HepG2 (cell line): ENCODE measurements at regions not wholly inside any gene's neighbourhood (a gene's known extent, or its start where the extent isn't known, plus 50 kb on each side); places are given as distances from the start of the nearest gene placed in this dataset.

Experiments
- ATAC-seq: fragments of 200-7000 bp; cut with Tn5 transposase; 3 replicates; pipeline ENCODE4 v1.9.1; 2020; ENCODE audit warnings: mild to moderate bottlenecking, moderate library complexity
- BruUV-seq: library from RNA; stranded (reverse); fragments of 400-500 nt; replicated peaks from 2 replicates; lab custom pipeline; 2021; lab: Mats Ljungman, UMichigan
- CTCF ChIA-PET: fragments of 300-600 bp; formaldehyde crosslinking; extraction: SDS; loops from one replicate; lab custom pipeline; 2021; ENCODE audit warnings: low total read pairs, inconsistent platforms, low intra/inter-chr PET ratio; lab: Yijun Ruan, JAX
- POLR2A ChIA-PET: fragments of 350-600 bp; sonication (Branson Sonifier 250); formaldehyde crosslinking; loops from one replicate; lab custom pipeline; 2020; ENCODE audit warnings: antibody characterized with exemption, inconsistent platforms; lab: Yijun Ruan, JAX
- DNase-seq: peaks from one replicate; pipeline ENCODE4 v3.0.0-alpha.2; 2015; ENCODE audit warnings: low spot score
- FAIRE-seq: peaks from 3 replicates; lab custom pipeline; 2011; peaks lifted over from hg19 to GRCh38; lab: Jason Lieb, UNC
- H2AFZ ChIP-seq: one replicate; pipeline ENCODE4 v1.6.1; 2011; ENCODE audit warnings: low read length, inconsistent platforms
- H3K27ac ChIP-seq: fragments of 300-600 bp; 3 replicates; pipeline ENCODE4 v1.8.0; 2011; ENCODE audit warnings: mixed run types, mild to moderate bottlenecking, mixed read lengths, low read length, inconsistent platforms; ENCODE audit not compliant: insufficient read depth; ENCODE audit errors: extremely low read length
- H3K27me3 ChIP-seq, 2 experiments: fragments of 200-600 bp in 1 of 2; 2 replicates in 1 of 2; 3 replicates in 1 of 2; pipeline versions ENCODE4 v1.6.0 to v1.8.0; 2011; ENCODE audit warnings: low read length in 2 of 2, mild to moderate bottlenecking in 2 of 2, moderate library complexity in 2 of 2, inconsistent platforms in 1 of 2; ENCODE audit not compliant: insufficient read depth in 2 of 2, control insufficient read depth in 1 of 2
- H3K36me3 ChIP-seq, 2 experiments: fragments of 200-600 bp in 1 of 2; replicated peaks in 1 of 2; 2 replicates in 1 of 2; 3 replicates in 1 of 2; pipeline versions ENCODE4 v1.5.1 to v1.8.0; 2011; ENCODE audit warnings: low read length in 2 of 2, inconsistent platforms in 1 of 2; ENCODE audit not compliant: insufficient read depth in 2 of 2, control insufficient read depth in 1 of 2
- H3K4me1 ChIP-seq: 2 replicates; pipeline ENCODE4 v1.5.1; 2012; ENCODE audit warnings: low read length, inconsistent platforms; ENCODE audit not compliant: insufficient read depth
- H3K4me2 ChIP-seq: 2 replicates; pipeline ENCODE4 v1.6.0; 2011; ENCODE audit warnings: low read depth, low read length, inconsistent platforms
- H3K4me3 ChIP-seq, 3 experiments: fragments of 200-600 bp in 1 of 3; sonication (generic), shearing (Covaris generic) in 1 of 3; replicated peaks in 1 of 3; 2 replicates each; pipeline ENCODE4 v1.5.1; 2011 to 2016; ENCODE audit warnings: low read length in 3 of 3, inconsistent platforms in 2 of 3, low read depth in 2 of 3, mild to moderate bottlenecking in 2 of 3, control low read depth in 1 of 3, mixed read lengths in 1 of 3; ENCODE audit not compliant: insufficient read depth in 1 of 3
- H3K79me2 ChIP-seq: one replicate; pipeline ENCODE4 v1.6.1; 2011; ENCODE audit warnings: low read length, inconsistent platforms; ENCODE audit not compliant: insufficient read depth
- H3K9ac ChIP-seq: 2 replicates; pipeline ENCODE4 v1.6.0; 2011; ENCODE audit warnings: mild to moderate bottlenecking, low read depth, low read length, inconsistent platforms; ENCODE audit not compliant: insufficient read depth
- H3K9me3 ChIP-seq: 2 replicates; pipeline ENCODE4 v1.5.1; 2012; ENCODE audit warnings: mild to moderate bottlenecking, low read length
- H4K20me1 ChIP-seq: 2 replicates; pipeline ENCODE4 v1.6.0; 2011; ENCODE audit warnings: inconsistent platforms, mild to moderate bottlenecking, low read length, moderate library complexity; ENCODE audit not compliant: insufficient read depth
- ELF4 ChIP-seq: sonication (generic); formaldehyde crosslinking; IDR thresholded peaks from 2 replicates; pipeline ENCODE4 v1.5.0; 2020; ENCODE audit warnings: missing genetic modification reagents, mild to moderate bottlenecking, moderate library complexity, borderline replicate concordance
- ERF ChIP-seq: IDR thresholded peaks from 2 replicates; pipeline ENCODE4 v1.6.1; 2018; ENCODE audit warnings: missing biosample characterization, missing genetic modification reagents
- MAFK ChIP-seq, 2 experiments: IDR thresholded peaks in 1 of 2; conservative IDR thresholded peaks in 1 of 2; 2 replicates each; pipeline ENCODE4 v1.6.1; 2011; ENCODE audit warnings: improper control_type of control experiment in 2 of 2, low read length in 2 of 2
- WGBS: methylation state at CpG from one replicate; pipeline ENCODE4 v1.1.6; 2017; ENCODE audit warnings: low lambda C conversion rate; 5-methylcytosine and 5-hydroxymethylcytosine counted together
- in situ Hi-C: cut with HindIII; loops from 2 replicates; pipeline ENCODE4 v1.10.0; 2017; ENCODE audit warnings: low pct_unique_long_range_greater_than_20kb; ENCODE audit not compliant: extremely low pct_ligation_motif_present
- intact Hi-C: fragments of 100-400 bp; cut with micrococcal nuclease; formaldehyde crosslinking; loops from one replicate; pipeline ENCODE4 v1.10.0; 2022; ENCODE audit not compliant: unreplicated experiment
- TF ChIP-seq, protein P1 (sequence below): sonication (generic); formaldehyde crosslinking; IDR thresholded peaks from 2 replicates; pipeline ENCODE4 v1.9.0; 2022; ENCODE audit warnings: missing genetic modification reagents, mild to moderate bottlenecking, borderline replicate concordance
- TF ChIP-seq, protein P2 (sequence below): sonication (generic); formaldehyde crosslinking; IDR thresholded peaks from 2 replicates; pipeline ENCODE4 v1.5.0; 2020; ENCODE audit warnings: mild to moderate bottlenecking, missing genetic modification reagents
- TF ChIP-seq, protein P3 (sequence below): sonication (generic); formaldehyde crosslinking; IDR thresholded peaks from 2 replicates; pipeline ENCODE4 v1.4.0; 2020; ENCODE audit warnings: mild to moderate bottlenecking, missing genetic modification reagents

DNA sequence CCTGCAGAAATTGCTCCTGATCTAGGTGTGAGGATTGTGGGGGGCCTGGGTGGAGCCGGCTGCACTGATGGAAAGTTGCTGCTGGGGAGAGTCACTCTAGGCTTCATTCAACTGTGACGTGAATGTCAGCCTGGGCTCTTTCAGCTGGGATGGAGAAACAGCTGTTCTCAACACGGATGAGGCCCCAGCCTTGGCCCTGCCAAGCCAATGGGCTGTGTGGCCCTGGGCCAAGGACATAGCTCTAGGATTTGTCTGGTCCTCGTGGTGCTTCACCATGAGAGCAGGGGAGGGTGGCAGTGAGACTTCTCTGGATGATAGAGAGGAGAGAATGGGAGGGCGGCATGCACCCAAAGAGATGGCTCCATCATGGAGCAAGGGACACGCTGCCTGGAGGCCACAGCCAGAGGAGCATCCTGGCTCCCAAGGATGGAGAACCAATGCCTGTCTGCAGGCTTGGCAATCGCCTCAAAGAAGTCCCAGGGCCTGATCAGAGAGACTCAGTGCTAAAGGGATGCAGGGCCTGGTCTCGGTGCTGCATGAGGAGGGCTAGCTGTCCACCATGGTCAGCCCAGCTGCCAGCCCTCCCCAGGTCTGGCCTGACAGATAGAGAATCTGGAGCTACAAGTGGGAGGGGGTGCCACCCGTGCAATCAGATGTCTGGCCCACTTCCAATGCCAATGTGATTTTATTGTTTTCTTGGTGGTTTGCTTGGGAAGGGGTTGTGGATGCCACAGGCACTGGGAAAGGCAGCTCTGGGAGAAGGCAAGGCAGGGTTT is 141.0 kb downstream of the GADD45G start:
- DNase-seq (no peak), FAIRE-seq (no peak), ATAC-seq (no peak)
- no peak overlapping the region for H2AFZ ChIP-seq
- ChIA-PET POLR2A (no interaction called here), CTCF (no interaction called here)
- no TSS peak for BruUV-seq
- in situ Hi-C loops (no loop called here), intact Hi-C loops (no loop called here)
- H3K36me3 ChIP-seq: no peaks in the 10 kb centered on the region
- H3K4me1 ChIP-seq: no peaks in the 10 kb centered on the region
- no peaks in the 10 kb centered on the region for H3K79me2 ChIP-seq
- H3K27me3 ChIP-seq: peaks cover 0 to 7% of the 10 kb centered on the region in 2 experiments; a peak in 1 of 5 replicates
- TF ChIP-seq MAFK (conservative IDR thresholded peaks at IDR 0.05 in 1 of 2, IDR thresholded peaks at IDR 0.05 in 1 of 2; ENCODE audit: low read length in 2 of 2): no peak
- TF ChIP-seq, protein P1, sequence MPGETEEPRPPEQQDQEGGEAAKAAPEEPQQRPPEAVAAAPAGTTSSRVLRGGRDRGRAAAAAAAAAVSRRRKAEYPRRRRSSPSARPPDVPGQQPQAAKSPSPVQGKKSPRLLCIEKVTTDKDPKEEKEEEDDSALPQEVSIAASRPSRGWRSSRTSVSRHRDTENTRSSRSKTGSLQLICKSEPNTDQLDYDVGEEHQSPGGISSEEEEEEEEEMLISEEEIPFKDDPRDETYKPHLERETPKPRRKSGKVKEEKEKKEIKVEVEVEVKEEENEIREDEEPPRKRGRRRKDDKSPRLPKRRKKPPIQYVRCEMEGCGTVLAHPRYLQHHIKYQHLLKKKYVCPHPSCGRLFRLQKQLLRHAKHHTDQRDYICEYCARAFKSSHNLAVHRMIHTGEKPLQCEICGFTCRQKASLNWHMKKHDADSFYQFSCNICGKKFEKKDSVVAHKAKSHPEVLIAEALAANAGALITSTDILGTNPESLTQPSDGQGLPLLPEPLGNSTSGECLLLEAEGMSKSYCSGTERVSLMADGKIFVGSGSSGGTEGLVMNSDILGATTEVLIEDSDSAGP (CRISPR knock-in tag): no peak
- TF ChIP-seq, protein P2, sequence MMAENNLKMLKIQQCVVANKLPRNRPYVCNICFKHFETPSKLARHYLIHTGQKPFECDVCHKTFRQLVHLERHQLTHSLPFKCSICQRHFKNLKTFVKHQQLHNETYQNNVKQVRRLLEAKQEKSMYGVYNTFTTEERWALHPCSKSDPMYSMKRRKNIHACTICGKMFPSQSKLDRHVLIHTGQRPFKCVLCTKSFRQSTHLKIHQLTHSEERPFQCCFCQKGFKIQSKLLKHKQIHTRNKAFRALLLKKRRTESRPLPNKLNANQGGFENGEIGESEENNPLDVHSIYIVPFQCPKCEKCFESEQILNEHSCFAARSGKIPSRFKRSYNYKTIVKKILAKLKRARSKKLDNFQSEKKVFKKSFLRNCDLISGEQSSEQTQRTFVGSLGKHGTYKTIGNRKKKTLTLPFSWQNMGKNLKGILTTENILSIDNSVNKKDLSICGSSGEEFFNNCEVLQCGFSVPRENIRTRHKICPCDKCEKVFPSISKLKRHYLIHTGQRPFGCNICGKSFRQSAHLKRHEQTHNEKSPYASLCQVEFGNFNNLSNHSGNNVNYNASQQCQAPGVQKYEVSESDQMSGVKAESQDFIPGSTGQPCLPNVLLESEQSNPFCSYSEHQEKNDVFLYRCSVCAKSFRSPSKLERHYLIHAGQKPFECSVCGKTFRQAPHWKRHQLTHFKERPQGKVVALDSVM: no peak
- no peak for TF ChIP-seq ELF4 (CRISPR knock-in tag)
- no peak for TF ChIP-seq ERF (CRISPR knock-in tag)
- TF ChIP-seq, protein P3, sequence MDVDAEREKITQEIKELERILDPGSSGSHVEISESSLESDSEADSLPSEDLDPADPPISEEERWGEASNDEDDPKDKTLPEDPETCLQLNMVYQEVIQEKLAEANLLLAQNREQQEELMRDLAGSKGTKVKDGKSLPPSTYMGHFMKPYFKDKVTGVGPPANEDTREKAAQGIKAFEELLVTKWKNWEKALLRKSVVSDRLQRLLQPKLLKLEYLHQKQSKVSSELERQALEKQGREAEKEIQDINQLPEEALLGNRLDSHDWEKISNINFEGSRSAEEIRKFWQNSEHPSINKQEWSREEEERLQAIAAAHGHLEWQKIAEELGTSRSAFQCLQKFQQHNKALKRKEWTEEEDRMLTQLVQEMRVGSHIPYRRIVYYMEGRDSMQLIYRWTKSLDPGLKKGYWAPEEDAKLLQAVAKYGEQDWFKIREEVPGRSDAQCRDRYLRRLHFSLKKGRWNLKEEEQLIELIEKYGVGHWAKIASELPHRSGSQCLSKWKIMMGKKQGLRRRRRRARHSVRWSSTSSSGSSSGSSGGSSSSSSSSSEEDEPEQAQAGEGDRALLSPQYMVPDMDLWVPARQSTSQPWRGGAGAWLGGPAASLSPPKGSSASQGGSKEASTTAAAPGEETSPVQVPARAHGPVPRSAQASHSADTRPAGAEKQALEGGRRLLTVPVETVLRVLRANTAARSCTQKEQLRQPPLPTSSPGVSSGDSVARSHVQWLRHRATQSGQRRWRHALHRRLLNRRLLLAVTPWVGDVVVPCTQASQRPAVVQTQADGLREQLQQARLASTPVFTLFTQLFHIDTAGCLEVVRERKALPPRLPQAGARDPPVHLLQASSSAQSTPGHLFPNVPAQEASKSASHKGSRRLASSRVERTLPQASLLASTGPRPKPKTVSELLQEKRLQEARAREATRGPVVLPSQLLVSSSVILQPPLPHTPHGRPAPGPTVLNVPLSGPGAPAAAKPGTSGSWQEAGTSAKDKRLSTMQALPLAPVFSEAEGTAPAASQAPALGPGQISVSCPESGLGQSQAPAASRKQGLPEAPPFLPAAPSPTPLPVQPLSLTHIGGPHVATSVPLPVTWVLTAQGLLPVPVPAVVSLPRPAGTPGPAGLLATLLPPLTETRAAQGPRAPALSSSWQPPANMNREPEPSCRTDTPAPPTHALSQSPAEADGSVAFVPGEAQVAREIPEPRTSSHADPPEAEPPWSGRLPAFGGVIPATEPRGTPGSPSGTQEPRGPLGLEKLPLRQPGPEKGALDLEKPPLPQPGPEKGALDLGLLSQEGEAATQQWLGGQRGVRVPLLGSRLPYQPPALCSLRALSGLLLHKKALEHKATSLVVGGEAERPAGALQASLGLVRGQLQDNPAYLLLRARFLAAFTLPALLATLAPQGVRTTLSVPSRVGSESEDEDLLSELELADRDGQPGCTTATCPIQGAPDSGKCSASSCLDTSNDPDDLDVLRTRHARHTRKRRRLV (CRISPR knock-in tag): no peak
- H3K4me2 ChIP-seq: no peak overlapping the region
- no peaks in the 10 kb centered on the region for H3K9me3 ChIP-seq
- no peak overlapping the region for H3K27ac ChIP-seq
- no peaks in the 10 kb centered on the region for H4K20me1 ChIP-seq
- no peak overlapping the region for H3K4me3 ChIP-seq
- H3K9ac ChIP-seq: no peak overlapping the region
- WGBS: no CpG with 5 or more reads among the region's 9 CpGs
